HG03066 (cell line): ENCODE measurements at regions not wholly inside any gene's neighbourhood (a gene's known extent, or its start where the extent isn't known, plus 50 kb on each side); places are given as distances from the start of the nearest gene placed in this dataset.
"Not testable (repeated sequence)": the region's sequence is repeated elsewhere in the genome, so short reads cannot be mapped to it uniquely, and the experiment has no call there.

Experiments used
- ATAC-seq: cut with Tn5 transposase; IDR thresholded peaks from one replicate; pipeline ENCODE4 v1.9.1; 2021; ENCODE audit warnings: low read depth; ENCODE audit not compliant: unreplicated experiment

- not testable (repeated sequence) for ATAC-seq
Observed at GRCh38 chr5:110985882-110986281, 85.6 kb upstream of the TSLP start.

- ATAC-seq = not testable (repeated sequence)
Observed at GRCh38 chr5:110987573-110987972, 83.9 kb upstream of the TSLP start.

GRCh38 chr5:110996742-110997141, 74.8 kb upstream of the TSLP start:
- no peak for ATAC-seq

- ATAC-seq = no peak
Observed at GRCh38 chr5:111002036-111002435, 69.5 kb upstream of the TSLP start.

GRCh38 chr5:111003623-111004022, 67.9 kb upstream of the TSLP start:
- no peak for ATAC-seq

GRCh38 chr5:111004291-111004690, 67.2 kb upstream of the TSLP start:
- ATAC-seq = no peak

- ATAC-seq = no peak
Observed at GRCh38 chr5:111010783-111011182, 60.7 kb upstream of the TSLP start.

- no peak for ATAC-seq
Observed at GRCh38 chr5:111013011-111013410, 58.5 kb upstream of the TSLP start.

- ATAC-seq = no peak
Observed at GRCh38 chr5:111016801-111017200, 54.7 kb upstream of the TSLP start.

- no peak for ATAC-seq
Observed at GRCh38 chr5:111017731-111018130, 53.8 kb upstream of the TSLP start.
